Endothelial cell (in vitro differentiated cells): ENCODE measurements at regions not wholly inside any gene's neighbourhood (a gene's known extent, or its start where the extent isn't known, plus 50 kb on each side); places are given as distances from the start of the nearest gene placed in this dataset.

ENCODE experiments used
- DNase-seq: peaks from one replicate; pipeline ENCODE4 v3.0.0; 2021; ENCODE audit warnings: low spot score
- H3K27ac Mint-ChIP-seq: one replicate; pipeline ENCODE4 v1.8.0; 2021; ENCODE audit warnings: mixed read lengths, inconsistent platforms; ENCODE audit not compliant: unreplicated experiment
- H3K27me3 Mint-ChIP-seq: one replicate; pipeline ENCODE4 v1.8.0; 2021; ENCODE audit warnings: mild to moderate bottlenecking, moderate library complexity, mixed read lengths, inconsistent platforms; ENCODE audit not compliant: unreplicated experiment
- H3K36me3 Mint-ChIP-seq: one replicate; pipeline ENCODE4 v1.8.0; 2021; ENCODE audit warnings: mild to moderate bottlenecking, low read depth, mixed read lengths, inconsistent platforms; ENCODE audit not compliant: unreplicated experiment
- H3K4me1 Mint-ChIP-seq: one replicate; pipeline ENCODE4 v1.8.0; 2021; ENCODE audit warnings: mild to moderate bottlenecking, mixed read lengths, inconsistent platforms; ENCODE audit not compliant: unreplicated experiment
- H3K4me3 Mint-ChIP-seq: one replicate; pipeline ENCODE4 v1.8.0; 2021; ENCODE audit warnings: mild to moderate bottlenecking, mixed read lengths, inconsistent platforms; ENCODE audit not compliant: unreplicated experiment
- H3K9me3 Mint-ChIP-seq: one replicate; pipeline ENCODE4 v1.8.0; 2021; ENCODE audit warnings: mixed read lengths, inconsistent platforms; ENCODE audit not compliant: unreplicated experiment
- CTCF ChIP-seq: fragments of 200-600 bp; sonication (generic); IDR thresholded peaks from one replicate; pipeline ENCODE4 v1.5.0; 2021; ENCODE audit warnings: antibody characterized with exemption; ENCODE audit not compliant: unreplicated experiment

- no peak overlapping the region for H3K27ac Mint-ChIP-seq
- H3K27me3 Mint-ChIP-seq: peaks cover 10% of the 10 kb centered on the region
- no peak for DNase-seq
- no peaks in the 10 kb centered on the region for H3K9me3 Mint-ChIP-seq
- no peak for TF ChIP-seq CTCF
- H3K4me3 Mint-ChIP-seq: no peak overlapping the region
- H3K4me1 Mint-ChIP-seq: peaks cover 18% of the 10 kb centered on the region
- H3K36me3 Mint-ChIP-seq: no peaks in the 10 kb centered on the region
These were observed 330.4 kb downstream of the AJAP1 start for GRCh38 chr1:4984841-4985240.

DNA sequence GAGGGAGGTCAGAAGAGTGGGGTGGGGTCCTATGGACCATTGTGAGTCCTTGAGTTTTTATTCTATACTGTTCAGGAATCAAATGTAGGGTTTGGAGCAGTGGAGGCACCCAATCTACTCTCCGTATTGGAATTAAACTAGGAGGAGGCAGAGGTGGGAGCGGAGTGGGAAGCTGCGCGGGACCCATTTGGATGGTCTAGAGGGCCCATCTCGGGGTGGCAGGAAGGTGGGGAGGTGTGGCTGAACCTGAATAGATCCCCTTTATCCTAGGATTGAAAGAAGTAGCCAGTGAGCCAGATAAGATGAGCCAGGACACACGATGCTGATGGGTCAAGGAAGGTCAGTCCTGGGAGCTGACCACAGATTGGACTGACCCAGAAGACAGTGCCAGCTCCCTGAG is 325.8 kb downstream of the AJAP1 start:
- Mint-ChIP-seq H3K27me3 (peaks cover 7% of the 10 kb centered on the region), H3K36me3 (no peaks in the 10 kb centered on the region), H3K4me3 (no peak overlapping the region), H3K27ac (no peak overlapping the region), H3K9me3 (no peaks in the 10 kb centered on the region), H3K4me1 (peaks cover 25% of the 10 kb centered on the region)
- TF ChIP-seq CTCF: no peak
- no peak for DNase-seq

- no peak for TF ChIP-seq CTCF
- peaks cover 25% of the 10 kb centered on the region for H3K4me1 Mint-ChIP-seq
- no peaks in the 10 kb centered on the region for H3K9me3 Mint-ChIP-seq
- H3K27ac Mint-ChIP-seq: no peak overlapping the region
- H3K4me3 Mint-ChIP-seq: no peak overlapping the region
- peaks cover 7% of the 10 kb centered on the region for H3K27me3 Mint-ChIP-seq
- H3K36me3 Mint-ChIP-seq: no peaks in the 10 kb centered on the region
- DNase-seq: no peak
These were observed 324.4 kb downstream of the AJAP1 start for GRCh38 chr1:4978660-4979390.

GRCh38 chr1:4977701-4978100 is 323.3 kb downstream of the AJAP1 start:
- no peak for TF ChIP-seq CTCF
- no peak overlapping the region for H3K27ac Mint-ChIP-seq
- no peaks in the 10 kb centered on the region for H3K9me3 Mint-ChIP-seq
- no peak overlapping the region for H3K4me3 Mint-ChIP-seq
- H3K36me3 Mint-ChIP-seq: no peaks in the 10 kb centered on the region
- peaks cover 5% of the 10 kb centered on the region for H3K27me3 Mint-ChIP-seq
- DNase-seq: no peak
- peaks cover 25% of the 10 kb centered on the region for H3K4me1 Mint-ChIP-seq

GRCh38 chr1:4976859-4977440 is 322.5 kb downstream of the AJAP1 start:
- no peaks in the 10 kb centered on the region for H3K36me3 Mint-ChIP-seq

More at GRCh38 chr1:4976859-4977440, 322.5 kb downstream of the AJAP1 start:
- Mint-ChIP-seq H3K4me1 (peaks cover 23% of the 10 kb centered on the region), H3K27me3 (peaks cover 5% of the 10 kb centered on the region), H3K9me3 (no peaks in the 10 kb centered on the region), H3K4me3 (no peak overlapping the region), H3K27ac (no peak overlapping the region)
- TF ChIP-seq CTCF: no peak
- DNase-seq: no peak
